GM18861 (cell line): ENCODE measurements at regions not wholly inside any gene's neighbourhood (a gene's known extent, or its start where the extent isn't known, plus 50 kb on each side); places are given as distances from the start of the nearest gene placed in this dataset.

ENCODE experiments used
- ATAC-seq: cut with Tn5 transposase; IDR thresholded peaks from one replicate; pipeline ENCODE4 v1.9.1; 2021; ENCODE audit not compliant: unreplicated experiment

DNA sequence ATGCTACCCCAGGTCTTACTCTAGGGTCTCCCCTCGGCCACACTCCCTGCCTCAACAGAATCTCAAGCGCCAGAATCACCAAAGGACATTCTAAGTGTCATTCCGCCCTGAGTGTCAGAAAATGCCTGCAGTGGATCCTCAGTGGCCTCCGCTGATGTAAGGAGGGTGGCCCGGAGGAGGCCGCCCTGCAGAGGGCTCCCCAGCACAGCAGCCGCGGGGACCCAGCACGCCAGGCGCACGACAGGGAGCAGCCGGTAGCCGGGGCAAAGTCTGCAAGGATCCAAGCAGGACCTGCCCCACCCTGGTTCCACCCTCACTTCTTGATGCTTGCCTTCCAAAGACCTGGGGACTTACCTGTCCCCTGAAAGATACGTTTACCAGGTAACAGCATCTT, 54.2 kb upstream of the ID2 start:
- no peak for ATAC-seq

DNA sequence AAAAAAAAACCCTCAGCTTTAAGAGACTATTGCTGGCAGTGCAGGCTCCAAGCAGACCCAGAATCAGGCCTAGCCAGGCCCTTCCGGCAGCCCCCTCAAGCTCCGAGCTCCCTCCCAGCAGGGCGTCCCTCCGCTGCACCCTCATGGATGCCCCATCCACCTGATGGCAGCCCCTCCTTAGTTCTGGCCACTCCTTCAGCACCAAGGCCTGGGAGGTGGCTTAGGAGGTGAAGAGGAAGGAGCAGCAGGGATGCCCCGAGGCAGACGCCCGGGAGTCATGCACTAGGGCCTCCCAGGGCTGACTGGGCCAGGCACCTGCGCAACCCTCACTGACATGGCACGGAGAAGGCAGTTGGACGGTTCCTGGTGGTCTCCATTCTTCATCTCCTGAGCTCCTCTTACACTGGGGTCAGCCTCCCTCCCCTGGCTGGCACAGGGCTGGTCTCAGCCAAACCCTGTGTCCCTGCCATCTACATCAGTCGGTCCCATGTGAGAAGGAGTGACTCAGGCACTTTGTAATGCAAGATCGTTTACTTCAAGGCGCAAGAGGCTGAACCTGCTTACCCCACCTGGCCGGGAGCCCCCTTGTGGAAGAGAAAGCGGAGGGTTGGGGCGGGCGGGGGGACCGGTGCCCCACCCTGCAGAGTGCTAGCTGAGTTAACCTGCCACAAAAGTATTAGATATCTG, 53.5 kb upstream of the ID2 start:
- ATAC-seq: no peak

DNA sequence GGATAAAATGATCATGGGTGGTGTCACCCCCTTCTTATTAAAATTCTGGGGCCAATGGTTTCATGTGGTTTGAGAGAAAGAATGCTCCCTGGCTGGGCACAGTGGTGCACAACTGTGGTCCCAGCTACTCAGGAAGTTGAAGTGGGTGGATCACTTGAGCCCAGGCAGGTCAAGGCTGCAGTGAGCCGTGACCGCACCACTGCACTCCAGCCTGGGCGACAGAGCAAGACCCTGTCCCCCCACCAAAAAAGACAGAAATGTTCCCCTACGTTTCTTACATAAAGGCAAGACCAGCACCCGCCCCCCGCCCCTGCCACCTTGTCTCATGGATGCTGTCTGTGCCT, 53.0 kb upstream of the ID2 start:
- ATAC-seq: no peak

DNA sequence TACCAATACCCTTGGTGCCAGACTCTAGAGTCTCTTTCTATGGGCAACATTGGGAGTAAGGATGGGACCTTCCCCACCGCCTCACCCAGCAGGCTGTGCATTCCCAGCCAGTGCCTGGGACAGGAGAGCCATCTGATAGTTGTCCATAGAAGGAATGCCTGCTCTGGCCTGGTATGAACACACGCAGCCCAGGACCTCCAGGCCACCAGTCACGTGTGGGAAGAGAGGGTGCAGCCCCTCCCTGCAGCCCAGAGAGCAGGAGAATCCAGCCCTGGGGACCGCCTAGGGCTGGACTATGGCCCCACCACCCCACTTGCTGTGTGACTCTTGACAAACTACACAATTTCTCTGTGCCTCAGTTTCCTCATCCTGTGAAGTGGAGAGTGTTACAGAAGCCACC, 52.5 kb upstream of the ID2 start:
- ATAC-seq: no peak

DNA sequence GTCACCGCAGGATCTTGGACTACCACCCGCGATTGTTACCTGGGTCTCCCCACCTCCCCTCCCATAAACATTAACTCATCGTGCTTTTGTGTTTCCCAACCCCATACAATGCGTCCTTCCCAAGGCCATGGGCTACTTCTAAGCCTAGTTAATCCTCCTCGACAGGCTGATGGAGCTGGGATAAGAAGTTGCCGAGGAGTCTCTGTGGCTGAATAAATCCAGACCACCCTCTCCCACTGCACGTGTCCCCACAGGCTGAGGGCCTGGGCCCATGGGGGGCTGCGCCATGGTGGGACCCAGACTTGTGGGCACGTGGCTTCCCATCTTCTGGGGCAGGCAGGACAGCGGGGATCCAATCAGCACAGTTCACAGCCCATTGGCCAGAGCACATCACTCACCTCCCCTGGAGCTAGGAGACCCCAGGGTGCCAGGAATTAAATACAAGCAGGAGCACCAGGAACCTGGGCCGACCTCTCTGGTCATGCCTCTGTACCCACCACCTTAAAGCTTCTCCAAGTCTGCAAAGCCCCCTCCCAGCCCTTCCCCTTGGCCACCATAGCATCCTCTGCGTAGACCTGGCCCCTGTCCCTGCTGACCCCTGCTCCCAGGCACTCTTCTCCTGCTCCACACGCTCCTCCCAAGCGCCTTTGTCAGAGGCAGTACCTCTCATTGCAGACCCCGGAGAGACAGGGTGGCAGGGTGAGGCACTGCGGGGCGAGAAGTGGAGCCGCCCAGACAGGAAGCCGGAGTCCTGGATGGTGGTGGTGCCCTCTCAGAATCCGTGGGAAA, 51.0 kb upstream of the ID2 start:
- ATAC-seq: no peak

DNA sequence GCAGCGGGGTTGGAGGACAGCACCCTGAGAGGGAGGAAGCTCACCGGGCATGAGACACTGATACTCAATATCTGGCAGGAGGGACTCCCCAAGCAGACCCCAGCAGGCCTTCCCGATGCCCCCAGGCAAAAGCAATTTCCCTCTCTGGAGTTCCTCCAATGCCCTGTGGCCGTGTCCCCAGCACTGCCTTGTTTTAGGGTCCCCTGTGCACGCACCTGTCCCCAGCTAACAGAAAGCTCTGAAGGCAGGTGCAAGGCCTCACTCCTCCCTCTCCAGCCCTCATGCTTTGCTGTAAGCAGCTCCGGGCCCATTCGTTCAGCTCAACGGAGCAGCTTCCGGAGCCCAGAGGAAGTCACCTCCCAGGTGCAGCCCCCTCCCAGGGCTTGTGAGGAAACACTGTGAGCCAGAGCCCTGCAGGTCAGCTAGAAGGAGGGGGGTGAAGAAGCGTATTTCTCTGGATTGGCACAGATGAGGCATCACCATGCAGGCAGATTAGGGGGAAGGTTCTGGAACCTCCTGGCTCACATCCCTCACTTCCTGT, 50.3 kb upstream of the ID2 start:
- no peak for ATAC-seq
